AG04449 (cell line): ENCODE measurements at regions not wholly inside any gene's neighbourhood (a gene's known extent, or its start where the extent isn't known, plus 50 kb on each side); places are given as distances from the start of the nearest gene placed in this dataset.

Experiments
- CTCF ChIA-PET: fragments of 350-600 bp; formaldehyde crosslinking; extraction: SDS; loops from one replicate; lab custom pipeline; 2021; ENCODE audit warnings: antibody characterized with exemption; lab: Yijun Ruan, JAX
- POLR2A ChIA-PET: fragments of 400-600, 350-600 bp; formaldehyde crosslinking; extraction: SDS; loops from one replicate; lab custom pipeline; 2020; ENCODE audit warnings: antibody characterized with exemption, inconsistent platforms; lab: Yijun Ruan, JAX
- DNase-seq: peaks from one replicate; pipeline ENCODE4 v3.0.0-alpha.2; 2010; ENCODE audit warnings: low read depth, low spot score
- H3K4me3 ChIP-seq: 2 replicates; pipeline ENCODE4 v1.5.1; 2011; ENCODE audit warnings: low read depth, mild to moderate bottlenecking, control low read depth, low read length
- CTCF ChIP-seq: IDR thresholded peaks from one replicate; pipeline ENCODE4 v1.5.1; 2011; ENCODE audit warnings: mild to moderate bottlenecking, moderate library complexity, low read length, control low read depth, inconsistent platforms; ENCODE audit not compliant: insufficient read depth; ENCODE audit errors: missing control alignments

- DNase-seq: no peak
- ChIA-PET CTCF (no interaction called here), POLR2A (no interaction called here)
- no peak overlapping the region for H3K4me3 ChIP-seq
- TF ChIP-seq CTCF: no peak
These were observed 99.6 kb upstream of the NBEA start for GRCh38 chr13:34842466-34842865.

GRCh38 chr13:34847766-34848165 is 94.3 kb upstream of the NBEA start:
- ChIA-PET POLR2A (no interaction called here), CTCF (no interaction called here)
- no peak overlapping the region for H3K4me3 ChIP-seq
- DNase-seq: no peak
- no peak for TF ChIP-seq CTCF

GRCh38 chr13:34849406-34849805 is 92.7 kb upstream of the NBEA start:
- no peak overlapping the region for H3K4me3 ChIP-seq
- no peak for TF ChIP-seq CTCF
- DNase-seq: no peak
- CTCF ChIA-PET: no interaction called here
- POLR2A ChIA-PET: no interaction called here

- TF ChIP-seq CTCF: no peak
- ChIA-PET CTCF (no interaction called here), POLR2A (no interaction called here)
- no peak overlapping the region for H3K4me3 ChIP-seq
- no peak for DNase-seq
These were observed 88.9 kb upstream of the NBEA start for GRCh38 chr13:34853161-34853560.

GRCh38 chr13:34857558-34858325 is 84.3 kb upstream of the NBEA start:
- ChIA-PET POLR2A (no interaction called here), CTCF (no interaction called here)
- no peak for TF ChIP-seq CTCF
- H3K4me3 ChIP-seq: no peak overlapping the region
- no peak for DNase-seq

GRCh38 chr13:34862311-34862710 is 79.8 kb upstream of the NBEA start:
- TF ChIP-seq CTCF: no peak
- CTCF ChIA-PET: no interaction called here
- POLR2A ChIA-PET: no interaction called here
- no peak overlapping the region for H3K4me3 ChIP-seq
- DNase-seq: no peak
